Mesenchymal stem cell (in vitro differentiated cells and primary cell): ENCODE measurements at regions not wholly inside any gene's neighbourhood (a gene's known extent, or its start where the extent isn't known, plus 50 kb on each side); places are given as distances from the start of the nearest gene placed in this dataset.
"Not testable (repeated sequence)": the region's sequence is repeated elsewhere in the genome, so short reads cannot be mapped to it uniquely, and the experiment has no call there.

Source experiments
- DNase-seq: peaks from one replicate; pipeline ENCODE4 v3.0.0-alpha.2; 2013
- H2AFZ ChIP-seq: one replicate; pipeline ENCODE4 v1.6.1; 2013; ENCODE audit warnings: low read depth, mild to moderate bottlenecking, control low read depth, inconsistent platforms, low read length, moderate library complexity
- H2AK5ac ChIP-seq: 2 replicates; pipeline ENCODE4 v1.6.1; 2013; ENCODE audit warnings: low read length, moderate library complexity, mild to moderate bottlenecking, inconsistent platforms; ENCODE audit not compliant: severe bottlenecking
- H2BK120ac ChIP-seq: one replicate; pipeline ENCODE4 v1.6.1; 2013; ENCODE audit warnings: low read depth, mild to moderate bottlenecking, inconsistent platforms, low read length, moderate library complexity
- H2BK12ac ChIP-seq, 2 experiments: one replicate each; pipeline ENCODE4 v1.6.1; 2013; ENCODE audit warnings: inconsistent platforms in 2 of 2, low read length in 2 of 2, mild to moderate bottlenecking in 2 of 2, moderate library complexity in 2 of 2, control low read depth in 1 of 2
- H2BK15ac ChIP-seq: one replicate; pipeline ENCODE4 v1.6.1; 2013; ENCODE audit warnings: mild to moderate bottlenecking, low read depth, inconsistent platforms; ENCODE audit not compliant: poor library complexity, severe bottlenecking
- H2BK5ac ChIP-seq: 2 replicates; pipeline ENCODE4 v1.6.1; 2013; ENCODE audit warnings: low read depth, mild to moderate bottlenecking, low read length, control low read depth, inconsistent platforms; ENCODE audit not compliant: poor library complexity, severe bottlenecking
- H3K14ac ChIP-seq, 2 experiments: one replicate each; pipeline ENCODE4 v1.6.1; 2013; ENCODE audit warnings: inconsistent platforms in 2 of 2, low read length in 2 of 2, control low read depth in 1 of 2, mild to moderate bottlenecking in 1 of 2, moderate library complexity in 1 of 2
- H3K18ac ChIP-seq, 2 experiments: one replicate each; pipeline ENCODE4 v1.6.1; 2013; ENCODE audit warnings: inconsistent platforms in 2 of 2, low read length in 2 of 2, control low read depth in 1 of 2, low read depth in 1 of 2, mild to moderate bottlenecking in 1 of 2
- H3K23ac ChIP-seq, 2 experiments: one replicate each; pipeline ENCODE4 v1.6.1; 2013; ENCODE audit warnings: inconsistent platforms in 2 of 2, low read length in 2 of 2, mild to moderate bottlenecking in 2 of 2, moderate library complexity in 2 of 2, control low read depth in 1 of 2
- H3K27ac ChIP-seq: 2 replicates; pipeline ENCODE4 v1.5.1; 2013; ENCODE audit warnings: mild to moderate bottlenecking, moderate library complexity, low read length, control low read depth, inconsistent platforms; ENCODE audit not compliant: poor library complexity, severe bottlenecking
- H3K27me3 ChIP-seq, 2 experiments: 2 replicates each; pipeline versions ENCODE4 v1.6.1 to v1.7.0; 2013; ENCODE audit warnings: low read length in 2 of 2, mild to moderate bottlenecking in 2 of 2, moderate library complexity in 2 of 2, control low read depth in 1 of 2, inconsistent platforms in 1 of 2; ENCODE audit not compliant: control insufficient read depth in 1 of 2, insufficient read depth in 1 of 2
- H3K36me3 ChIP-seq, 2 experiments: 2 replicates each; pipeline versions ENCODE4 v1.6.1 to v1.7.0; 2013; ENCODE audit warnings: low read length in 2 of 2, control low read depth in 1 of 2, inconsistent platforms in 1 of 2, low read depth in 1 of 2, mild to moderate bottlenecking in 1 of 2; ENCODE audit not compliant: insufficient read depth in 2 of 2, control insufficient read depth in 1 of 2
- H3K4ac ChIP-seq, 2 experiments: one replicate each; pipeline ENCODE4 v1.6.1; 2013; ENCODE audit warnings: inconsistent platforms in 2 of 2, low read length in 2 of 2, mild to moderate bottlenecking in 2 of 2, moderate library complexity in 2 of 2, control low read depth in 1 of 2, low read depth in 1 of 2
- H3K4me1 ChIP-seq: 2 replicates; pipeline ENCODE4 v1.6.1; 2013; ENCODE audit warnings: low read depth, low read length, control low read depth; ENCODE audit not compliant: control insufficient read depth, insufficient read depth
- H3K4me2 ChIP-seq: 2 replicates; pipeline ENCODE4 v1.6.1; 2013; ENCODE audit warnings: low read length, mild to moderate bottlenecking, inconsistent platforms; ENCODE audit not compliant: poor library complexity, severe bottlenecking
- H3K4me3 ChIP-seq, 2 experiments: 2 replicates each; pipeline versions ENCODE4 v1.5.1 to v1.7.0; 2013; ENCODE audit warnings: low read length in 2 of 2, mild to moderate bottlenecking in 2 of 2, control low read depth in 1 of 2, low read depth in 1 of 2; ENCODE audit not compliant: insufficient read depth in 1 of 2
- H3K79me1 ChIP-seq: replicated peaks from 2 replicates; pipeline ENCODE4 v1.6.1; 2013; ENCODE audit warnings: mild to moderate bottlenecking, control low read depth, low read length, inconsistent platforms; ENCODE audit not compliant: poor library complexity, severe bottlenecking
- H3K9ac ChIP-seq: 2 replicates; pipeline ENCODE4 v1.7.0; 2013; ENCODE audit warnings: mild to moderate bottlenecking, low read length, moderate library complexity
- H3K9me3 ChIP-seq: 2 replicates; pipeline ENCODE4 v1.7.0; 2013; ENCODE audit warnings: mild to moderate bottlenecking, low read length; ENCODE audit not compliant: control insufficient read depth
- H4K8ac ChIP-seq: one replicate; pipeline ENCODE4 v1.6.1; 2013; ENCODE audit warnings: inconsistent platforms, mild to moderate bottlenecking, low read length, moderate library complexity
- H4K91ac ChIP-seq: one replicate; pipeline ENCODE4 v1.6.1; 2013; ENCODE audit warnings: mild to moderate bottlenecking, low read length, inconsistent platforms
- WGBS: methylation state at CpG from one replicate; pipeline ENCODE4 v1.1.7; 2013; ENCODE audit warnings: mixed read lengths; 5-methylcytosine and 5-hydroxymethylcytosine counted together

- Histone ChIP-seq H4K91ac (no peak overlapping the region), H3K9ac (no peak overlapping the region), H3K14ac (no peak overlapping the region), H4K8ac (no peak overlapping the region), H2BK15ac (no peak overlapping the region), H3K4me3 (no peak overlapping the region), H3K9me3 (peaks cover 2% of the 10 kb centered on the region), H2BK5ac (no peak overlapping the region), H3K27me3 (no peaks in the 10 kb centered on the region), H3K27ac (no peak overlapping the region), H2AK5ac (no peak overlapping the region), H3K36me3 (no peaks in the 10 kb centered on the region), H3K18ac (no peak overlapping the region), H2BK120ac (no peak overlapping the region), H3K4me1 (no peaks in the 10 kb centered on the region), H2BK12ac (no peak overlapping the region), H3K4ac (no peak overlapping the region), H2AFZ (no peak overlapping the region), H3K23ac (no peak overlapping the region), H3K79me1 (no peaks in the 10 kb centered on the region), H3K4me2 (no peak overlapping the region)
- WGBS, result 89% methylated on average over 5 of the region's 5 CpGs
- DNase-seq, result no peak
Measured at GRCh38 chr10:85491652-85492051, 874.9 kb downstream of the GRID1 start.

- Histone ChIP-seq H3K27me3 (no peaks in the 10 kb centered on the region), H2BK120ac (no peak overlapping the region), H2BK15ac (no peak overlapping the region), H3K4me2 (no peak overlapping the region), H2BK5ac (no peak overlapping the region), H3K18ac (no peak overlapping the region), H3K4me1 (no peaks in the 10 kb centered on the region), H3K36me3 (no peaks in the 10 kb centered on the region), H3K9ac (no peak overlapping the region), H4K91ac (no peak overlapping the region), H3K4me3 (no peak overlapping the region), H4K8ac (no peak overlapping the region), H3K27ac (no peak overlapping the region), H3K14ac (no peak overlapping the region), H3K79me1 (no peaks in the 10 kb centered on the region), H2AK5ac (no peak overlapping the region), H2BK12ac (no peak overlapping the region), H3K4ac (no peak overlapping the region), H3K23ac (no peak overlapping the region), H2AFZ (no peak overlapping the region), H3K9me3 (peaks cover 2% of the 10 kb centered on the region)
- no peak for DNase-seq
- WGBS, result 35% methylated on average over 3 of the region's 3 CpGs
Measured at GRCh38 chr10:85492684-85493083, 873.9 kb downstream of the GRID1 start.

GRCh38 chr10:85493703-85494102 is 872.9 kb downstream of the GRID1 start:
- no peak overlapping the region for H2BK120ac ChIP-seq
- no peaks in the 10 kb centered on the region for H3K27me3 ChIP-seq
- H4K8ac ChIP-seq, result no peak overlapping the region
- no peak overlapping the region for H3K23ac ChIP-seq
- no peak overlapping the region for H3K18ac ChIP-seq
- no peak overlapping the region for H3K14ac ChIP-seq
- H3K36me3 ChIP-seq, result no peaks in the 10 kb centered on the region
- no peak overlapping the region for H3K27ac ChIP-seq
- no peak overlapping the region for H2AFZ ChIP-seq
- no peak overlapping the region for H3K4me2 ChIP-seq
- H2BK5ac ChIP-seq, result no peak overlapping the region
- H2BK12ac ChIP-seq, result no peak overlapping the region
- 57% methylated on average over 3 of the region's 3 CpGs for WGBS
- no peaks in the 10 kb centered on the region for H3K4me1 ChIP-seq
- no peak for DNase-seq
- peaks cover 2% of the 10 kb centered on the region for H3K9me3 ChIP-seq
- no peak overlapping the region for H2BK15ac ChIP-seq
- H2AK5ac ChIP-seq, result no peak overlapping the region
- no peaks in the 10 kb centered on the region for H3K79me1 ChIP-seq
- no peak overlapping the region for H4K91ac ChIP-seq
- H3K4ac ChIP-seq, result no peak overlapping the region
- no peak overlapping the region for H3K9ac ChIP-seq
- no peak overlapping the region for H3K4me3 ChIP-seq

- not testable (repeated sequence) for H3K4me3 ChIP-seq, H2BK120ac ChIP-seq, H3K4me2 ChIP-seq, H3K9me3 ChIP-seq, H3K9ac ChIP-seq, H2AK5ac ChIP-seq, H3K4me1 ChIP-seq, H3K14ac ChIP-seq, H2BK12ac ChIP-seq, H2BK5ac ChIP-seq, H3K36me3 ChIP-seq, H3K27ac ChIP-seq, DNase-seq, H2BK15ac ChIP-seq, H4K8ac ChIP-seq, H3K4ac ChIP-seq, H2AFZ ChIP-seq, H3K18ac ChIP-seq, H4K91ac ChIP-seq, H3K23ac ChIP-seq, H3K27me3 ChIP-seq, H3K79me1 ChIP-seq
- WGBS, result 92% methylated on average over 10 of the region's 10 CpGs
Measured at GRCh38 chr10:85504641-85505040, 862.0 kb downstream of the GRID1 start.
